ENCODE measurements at regions not wholly inside any gene's neighbourhood (a gene's known extent, or its start where the extent isn't known, plus 50 kb on each side); places are given as distances from the start of the nearest gene placed in this dataset.

- DNase-seq: no peak
These were observed 142.9 kb downstream of the ARRDC3 start for GRCh38 chr5:91240175-91240574.

GRCh38 chr5:91235271-91235694 is 147.8 kb downstream of the ARRDC3 start:
- no peak for DNase-seq

GRCh38 chr5:91232523-91232922 is 150.6 kb downstream of the ARRDC3 start:
- no peak for DNase-seq

GRCh38 chr5:91229031-91229727 is 153.9 kb downstream of the ARRDC3 start:
- DNase-seq: no peak

- DNase-seq: no peak
These were observed 154.9 kb downstream of the ARRDC3 start for GRCh38 chr5:91228188-91228587.

DNA sequence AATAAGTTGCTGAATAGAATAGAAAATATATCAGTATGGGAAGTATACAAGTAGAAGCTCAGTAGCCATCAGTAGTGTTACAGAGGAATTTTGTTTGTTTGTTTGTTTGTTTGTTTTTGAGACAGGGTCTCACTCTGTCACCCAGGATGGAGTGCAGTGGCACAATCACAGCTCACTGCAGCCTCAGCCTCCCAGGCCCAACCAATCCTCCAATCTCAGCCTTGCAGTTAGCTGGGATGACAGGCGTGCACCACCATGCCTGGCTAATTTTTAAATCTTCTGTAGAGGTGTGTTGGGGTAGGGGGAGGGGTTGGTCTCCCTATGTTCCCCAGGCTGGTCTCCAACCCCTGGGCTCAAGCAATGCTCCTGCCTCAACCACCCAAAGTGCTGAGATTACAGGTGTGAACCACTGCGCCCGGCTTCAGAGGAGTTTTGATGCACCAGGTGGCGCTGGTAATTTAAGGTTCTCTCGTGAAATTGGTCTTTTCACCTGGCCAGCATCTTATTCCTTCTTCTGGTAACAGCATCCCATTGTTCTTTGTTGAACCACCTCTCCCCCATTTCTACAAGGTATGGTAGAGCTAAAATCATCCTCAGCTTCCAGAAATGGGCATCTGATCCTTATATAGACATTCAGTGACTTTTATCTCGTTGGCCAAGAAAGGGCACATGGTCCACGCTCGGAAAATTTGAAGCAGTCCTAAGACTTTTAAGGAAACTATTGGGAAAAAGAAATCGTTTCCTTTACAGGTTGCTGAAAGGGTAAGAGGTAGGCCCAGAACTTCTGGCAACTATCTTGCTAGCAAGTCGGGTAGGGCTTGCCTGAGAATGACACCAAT is 157.1 kb downstream of the ARRDC3 start:
- peak; percentile 54 for DNase-seq

- DNase-seq: no peak
These were observed 158.1 kb downstream of the ARRDC3 start for GRCh38 chr5:91224969-91225368.

DNA sequence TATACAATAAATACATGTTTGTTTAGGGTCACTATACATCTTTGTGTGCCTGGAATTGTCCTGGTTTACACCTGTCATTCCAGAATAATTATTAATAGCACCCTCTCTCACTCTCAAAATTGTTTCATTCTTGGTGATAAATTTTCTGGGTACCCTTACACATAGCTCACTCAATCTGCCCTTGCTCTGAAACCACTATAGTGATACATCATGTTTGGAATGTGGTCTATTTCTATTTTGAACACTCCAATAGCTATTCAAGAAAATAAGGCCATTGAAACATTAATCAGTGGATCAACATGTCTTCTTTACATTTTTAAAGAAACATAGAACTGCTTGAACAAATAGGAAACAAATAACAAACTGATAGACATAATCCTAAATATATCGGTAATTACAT is 158.7 kb downstream of the ARRDC3 start:
- DNase-seq: no peak

- no peak for DNase-seq
These were observed 159.2 kb downstream of the ARRDC3 start for GRCh38 chr5:91223886-91224285.

GRCh38 chr5:91222482-91222881 is 160.6 kb downstream of the ARRDC3 start:
- no peak for DNase-seq

GRCh38 chr5:91221917-91222316 is 161.2 kb downstream of the ARRDC3 start:
- DNase-seq: no peak

- DNase-seq: peak; percentile 43
These were observed 163.2 kb downstream of the ARRDC3 start for GRCh38 chr5:91219803-91220371.

DNA sequence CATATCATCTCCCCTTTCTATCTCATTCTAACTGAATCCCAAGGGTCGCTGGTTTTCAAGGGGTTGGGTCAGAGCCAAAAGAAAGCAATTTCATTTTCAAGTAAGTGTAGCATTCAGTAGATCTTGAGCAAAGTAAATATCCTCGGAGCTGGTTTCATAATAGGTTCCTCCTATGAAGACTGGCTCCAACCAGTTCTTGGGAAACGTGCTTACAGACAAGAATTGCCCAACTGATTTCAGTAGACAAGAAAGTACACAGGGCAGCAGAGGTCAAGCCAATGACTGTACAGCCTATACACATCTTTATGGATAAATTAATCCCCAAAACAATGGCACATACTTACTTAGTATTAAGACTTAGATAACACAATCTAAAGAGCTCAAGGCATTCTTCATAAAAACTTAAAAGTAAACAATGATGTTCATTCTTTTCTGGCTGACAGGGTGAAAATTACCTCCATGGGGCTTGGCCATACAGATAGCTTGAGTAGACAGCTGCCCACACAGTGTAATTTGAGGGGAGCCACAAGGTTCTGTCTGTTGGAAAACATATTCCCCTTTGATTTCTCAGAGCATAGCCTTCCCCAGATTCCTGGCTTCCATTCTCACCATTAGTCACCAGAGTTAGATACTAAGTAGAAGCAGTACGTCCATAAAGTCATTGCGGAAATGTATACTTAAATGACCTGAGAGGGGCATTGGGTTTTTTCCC is 163.9 kb downstream of the ARRDC3 start:
- DNase-seq: no peak

DNA sequence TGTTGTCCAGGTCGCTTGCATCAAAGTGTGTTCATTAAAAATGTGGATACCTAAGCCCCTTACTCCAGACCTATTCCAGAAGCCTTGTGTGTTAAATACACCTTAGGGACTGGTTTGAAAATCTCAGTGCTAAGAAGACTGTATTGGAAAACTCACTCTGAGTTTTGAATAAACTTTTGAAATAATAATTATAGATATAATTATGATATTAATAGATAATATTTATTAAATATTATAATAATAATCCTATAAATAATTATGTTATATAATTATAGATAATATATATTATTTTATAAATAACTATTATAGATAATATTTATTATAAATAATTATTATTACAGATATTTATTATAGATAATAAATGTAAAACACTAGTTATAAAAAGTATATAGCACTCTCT is 165.3 kb downstream of the ARRDC3 start:
- no peak for DNase-seq

GRCh38 chr5:91214571-91214970 is 168.5 kb downstream of the ARRDC3 start:
- DNase-seq: no peak

Measured in activated CD4-positive, alpha-beta T cell treated with anti-CD3 and anti-CD28 coated beads, Interleukin-2, amount 50 U/mL, for 16 hours (primary cell).